ENCODE measurements at regions not wholly inside any gene's neighbourhood (a gene's known extent, or its start where the extent isn't known, plus 50 kb on each side); places are given as distances from the start of the nearest gene placed in this dataset.

- TF ChIP-seq, protein P1, sequence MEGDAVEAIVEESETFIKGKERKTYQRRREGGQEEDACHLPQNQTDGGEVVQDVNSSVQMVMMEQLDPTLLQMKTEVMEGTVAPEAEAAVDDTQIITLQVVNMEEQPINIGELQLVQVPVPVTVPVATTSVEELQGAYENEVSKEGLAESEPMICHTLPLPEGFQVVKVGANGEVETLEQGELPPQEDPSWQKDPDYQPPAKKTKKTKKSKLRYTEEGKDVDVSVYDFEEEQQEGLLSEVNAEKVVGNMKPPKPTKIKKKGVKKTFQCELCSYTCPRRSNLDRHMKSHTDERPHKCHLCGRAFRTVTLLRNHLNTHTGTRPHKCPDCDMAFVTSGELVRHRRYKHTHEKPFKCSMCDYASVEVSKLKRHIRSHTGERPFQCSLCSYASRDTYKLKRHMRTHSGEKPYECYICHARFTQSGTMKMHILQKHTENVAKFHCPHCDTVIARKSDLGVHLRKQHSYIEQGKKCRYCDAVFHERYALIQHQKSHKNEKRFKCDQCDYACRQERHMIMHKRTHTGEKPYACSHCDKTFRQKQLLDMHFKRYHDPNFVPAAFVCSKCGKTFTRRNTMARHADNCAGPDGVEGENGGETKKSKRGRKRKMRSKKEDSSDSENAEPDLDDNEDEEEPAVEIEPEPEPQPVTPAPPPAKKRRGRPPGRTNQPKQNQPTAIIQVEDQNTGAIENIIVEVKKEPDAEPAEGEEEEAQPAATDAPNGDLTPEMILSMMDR (IDR thresholded peaks at IDR 0.05): no peak
- Mint-ChIP-seq H3K4me1 (ENCODE audit: low read depth) (no peaks in the 10 kb centered on the region), H3K9me3 (no peaks in the 10 kb centered on the region), H3K27me3 (peaks cover 8% of the 10 kb centered on the region), H3K27ac (no peak overlapping the region), H3K36me3 (ENCODE audit: low read depth) (no peaks in the 10 kb centered on the region), H3K4me3 (no peak overlapping the region)
- H3K27ac ChIP-seq (ENCODE audit: low read depth in 1 of 2, low read length in 2 of 2): no peak overlapping the region
- no peaks in the 10 kb centered on the region for H3K4me1 ChIP-seq (ENCODE audit: insufficient read depth, low read length)
- POLR2A ChIA-PET: no interaction called here
- CTCF ChIA-PET: no interaction called here
- intact Hi-C loops (cut with DNase I, micrococcal nuclease): no loop called here
- ATAC-seq (ENCODE audit: poor library complexity) (no peak), DNase-seq (no peak)
- no peaks in the 10 kb centered on the region for H3K27me3 ChIP-seq (ENCODE audit: control insufficient read depth in 1 of 2, insufficient read depth in 2 of 2, low read length in 2 of 2)
- H3K9me3 ChIP-seq (ENCODE audit: control insufficient read depth in 1 of 2, insufficient read depth in 1 of 2, low read length in 2 of 2): no peaks in the 10 kb centered on the region
- no peaks in the 10 kb centered on the region for H3K36me3 ChIP-seq (ENCODE audit: insufficient read depth, low read length)
- no peak overlapping the region for H3K4me3 ChIP-seq (ENCODE audit: low read length)
These were observed 183.5 kb downstream of the CHD9NB start for GRCh38 chr16:52869243-52869642.

DNA sequence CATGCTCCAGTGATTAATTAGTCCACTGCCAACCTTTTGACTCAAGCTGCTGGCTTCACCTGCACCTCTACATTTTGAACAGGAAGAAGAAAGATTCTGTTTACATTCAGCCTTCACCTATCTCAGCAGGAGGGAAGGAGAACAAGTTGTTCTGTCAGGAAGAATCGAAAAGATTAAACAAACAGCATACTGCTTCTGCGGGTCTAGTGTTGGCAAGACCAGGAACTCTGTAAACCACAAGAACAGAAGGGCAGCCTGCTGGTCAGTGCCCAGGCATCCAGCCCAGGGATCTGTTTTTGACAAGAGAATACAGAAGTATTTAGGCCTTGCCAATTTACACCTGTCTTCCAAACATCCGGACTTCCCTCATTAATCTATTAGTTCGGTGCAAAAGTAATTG, 189.7 kb downstream of the CHD9NB start:
- TF ChIP-seq, protein P1 (IDR thresholded peaks at IDR 0.05): no peak
- Histone ChIP-seq H3K4me3 (ENCODE audit: low read length) (no peak overlapping the region), H3K9me3 (ENCODE audit: control insufficient read depth in 1 of 2, insufficient read depth in 1 of 2, low read length in 2 of 2) (no peaks in the 10 kb centered on the region), H3K4me1 (ENCODE audit: insufficient read depth, low read length) (no peaks in the 10 kb centered on the region), H3K36me3 (ENCODE audit: insufficient read depth, low read length) (no peaks in the 10 kb centered on the region), H3K27ac (ENCODE audit: low read depth in 1 of 2, low read length in 2 of 2) (no peak overlapping the region), H3K27me3 (ENCODE audit: control insufficient read depth in 1 of 2, insufficient read depth in 2 of 2, low read length in 2 of 2) (no peaks in the 10 kb centered on the region)
- no peaks in the 10 kb centered on the region for H3K4me1 Mint-ChIP-seq (ENCODE audit: low read depth)
- ChIA-PET POLR2A (no interaction called here), CTCF (no interaction called here)
- H3K36me3 Mint-ChIP-seq (ENCODE audit: low read depth): no peaks in the 10 kb centered on the region
- no peaks in the 10 kb centered on the region for H3K27me3 Mint-ChIP-seq
- intact Hi-C loops (cut with DNase I, micrococcal nuclease): no loop called here
- no peak for ATAC-seq (ENCODE audit: poor library complexity)
- H3K27ac Mint-ChIP-seq: no peak overlapping the region
- DNase-seq: no peak
- H3K9me3 Mint-ChIP-seq: no peaks in the 10 kb centered on the region
- H3K4me3 Mint-ChIP-seq: no peak overlapping the region

- DNase-seq (no peak), ATAC-seq (ENCODE audit: poor library complexity) (no peak)
- intact Hi-C loops (cut with DNase I, micrococcal nuclease): no loop called here
- Mint-ChIP-seq H3K36me3 (ENCODE audit: low read depth) (no peaks in the 10 kb centered on the region), H3K27me3 (peaks cover under 1% of the 10 kb centered on the region), H3K4me3 (no peak overlapping the region), H3K4me1 (ENCODE audit: low read depth) (no peaks in the 10 kb centered on the region), H3K27ac (no peak overlapping the region), H3K9me3 (no peaks in the 10 kb centered on the region)
- TF ChIP-seq, protein P1 (IDR thresholded peaks at IDR 0.05): no peak
- no peaks in the 10 kb centered on the region for H3K9me3 ChIP-seq (ENCODE audit: control insufficient read depth in 1 of 2, insufficient read depth in 1 of 2, low read length in 2 of 2)
- no peaks in the 10 kb centered on the region for H3K4me1 ChIP-seq (ENCODE audit: insufficient read depth, low read length)
- ChIA-PET CTCF (no interaction called here), POLR2A (no interaction called here)
- no peak overlapping the region for H3K27ac ChIP-seq (ENCODE audit: low read depth in 1 of 2, low read length in 2 of 2)
- no peaks in the 10 kb centered on the region for H3K27me3 ChIP-seq (ENCODE audit: control insufficient read depth in 1 of 2, insufficient read depth in 2 of 2, low read length in 2 of 2)
- H3K36me3 ChIP-seq (ENCODE audit: insufficient read depth, low read length): no peaks in the 10 kb centered on the region
- H3K4me3 ChIP-seq (ENCODE audit: low read length): no peak overlapping the region
These were observed 191.1 kb downstream of the CHD9NB start for GRCh38 chr16:52861614-52862022.

Data from CD4-positive, alpha-beta T cell (primary cell).